Upper lobe of left lung (tissue), 4 donors: ENCODE measurements at regions not wholly inside any gene's neighbourhood (a gene's known extent, or its start where the extent isn't known, plus 50 kb on each side); places are given as distances from the start of the nearest gene placed in this dataset.

Experiments
- CTCF ChIP-seq, 6 experiments: fragments of 450-650 bp in 4 of 6; fragments of 200-600 bp in 2 of 6; sonication (generic) in 2 of 6; IDR thresholded peaks; one replicate each; pipeline ENCODE4 v1.5.1; 2016 to 2019; ENCODE audit warnings: antibody characterized with exemption in 6 of 6
- POLR2A ChIP-seq, 4 donors: fragments of 450-650 bp; IDR thresholded peaks; one replicate each; pipeline ENCODE4 v1.5.1; 2016 to 2017; ENCODE audit warnings: antibody characterized with exemption in 4 of 4, mild to moderate bottlenecking in 2 of 4

DNA sequence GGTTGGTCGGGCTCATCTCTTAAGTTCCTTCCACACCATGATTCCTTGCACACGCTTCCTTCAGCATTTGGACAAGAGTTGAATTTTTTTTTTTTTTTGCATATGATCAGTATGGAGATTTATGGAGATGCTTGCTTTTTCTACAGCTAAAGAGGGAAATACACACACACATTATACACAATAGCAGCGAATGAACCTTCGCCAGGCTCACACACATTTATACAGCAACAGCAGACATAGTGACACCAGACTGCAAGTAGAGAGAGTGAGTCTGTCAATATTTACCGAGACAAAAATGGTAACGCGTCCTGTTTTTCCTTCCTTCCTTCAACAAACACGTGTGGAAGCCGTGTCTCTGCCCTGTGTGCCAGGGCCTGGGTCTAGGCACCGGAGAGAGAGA lies 897.9 kb downstream of the BCL11B start:
- TF ChIP-seq CTCF (IDR thresholded peaks at IDR 0.05) (no peak), POLR2A (IDR thresholded peaks at IDR 0.05) (no peak)
